ENCODE measurements at regions not wholly inside any gene's neighbourhood (a gene's known extent, or its start where the extent isn't known, plus 50 kb on each side); places are given as distances from the start of the nearest gene placed in this dataset.

- FAIRE-seq: no peak
Observed at GRCh38 chr2:78034706-78035105, 512.5 kb upstream of the LRRTM4 start.

- no peak for FAIRE-seq
Observed at GRCh38 chr2:78035804-78036203, 513.6 kb upstream of the LRRTM4 start.

GRCh38 chr2:78051480-78051879 lies 529.3 kb upstream of the LRRTM4 start:
- no peak for FAIRE-seq

GRCh38 chr2:78056976-78057375 lies 534.8 kb upstream of the LRRTM4 start:
- FAIRE-seq: no peak

- no peak for FAIRE-seq
Observed at GRCh38 chr2:78061301-78061700, 539.1 kb upstream of the LRRTM4 start.

- no peak for FAIRE-seq
Observed at GRCh38 chr2:78061732-78062131, 539.6 kb upstream of the LRRTM4 start.

GRCh38 chr2:78063246-78064020 lies 541.3 kb upstream of the LRRTM4 start:
- no peak for FAIRE-seq

GRCh38 chr2:78065366-78065765 lies 543.2 kb upstream of the LRRTM4 start:
- FAIRE-seq: no peak

- no peak for FAIRE-seq
Observed at GRCh38 chr2:78068808-78069207, 546.6 kb upstream of the LRRTM4 start.

- FAIRE-seq: no peak
Observed at GRCh38 chr2:78070693-78071092, 548.5 kb upstream of the LRRTM4 start.

GRCh38 chr2:78077633-78078032 lies 555.5 kb upstream of the LRRTM4 start:
- FAIRE-seq: no peak

- FAIRE-seq: no peak
Observed at GRCh38 chr2:78082555-78082954, 560.4 kb upstream of the LRRTM4 start.

GRCh38 chr2:78093436-78093835 lies 571.3 kb upstream of the LRRTM4 start:
- no peak for FAIRE-seq

- FAIRE-seq: no peak
Observed at GRCh38 chr2:78109272-78109671, 587.1 kb upstream of the LRRTM4 start.

GRCh38 chr2:78115291-78115690 lies 593.1 kb upstream of the LRRTM4 start:
- FAIRE-seq: no peak

- FAIRE-seq: no peak
Observed at GRCh38 chr2:78118037-78118436, 595.9 kb upstream of the LRRTM4 start.

- FAIRE-seq: no peak
Observed at GRCh38 chr2:78120275-78120674, 598.1 kb upstream of the LRRTM4 start.

- no peak for FAIRE-seq
Observed at GRCh38 chr2:78125042-78125441, 602.9 kb upstream of the LRRTM4 start.

- FAIRE-seq: no peak
Observed at GRCh38 chr2:78127424-78127823, 605.2 kb upstream of the LRRTM4 start.

- FAIRE-seq: no peak
Observed at GRCh38 chr2:78132391-78133370, 610.5 kb upstream of the LRRTM4 start.

- FAIRE-seq: no peak
Observed at GRCh38 chr2:78145395-78145996, 623.3 kb upstream of the LRRTM4 start.

GRCh38 chr2:78145997-78146722 lies 624.0 kb upstream of the LRRTM4 start:
- FAIRE-seq: no peak

- FAIRE-seq: no peak
Observed at GRCh38 chr2:78147466-78147865, 625.3 kb upstream of the LRRTM4 start.

All from A204.1 (cell line).